Activated CD8-positive, alpha-beta memory T cell treated with anti-CD3 and anti-CD28 coated beads, Interleukin-2, amount 50 U/mL, for 1 hour (primary cell): ENCODE measurements at regions not wholly inside any gene's neighbourhood (a gene's known extent, or its start where the extent isn't known, plus 50 kb on each side); places are given as distances from the start of the nearest gene placed in this dataset.

Source experiments
- DNase-seq: peaks from one replicate; pipeline ENCODE4 v3.0.0-alpha.2; 2020; ENCODE audit errors: extremely low read depth

DNA sequence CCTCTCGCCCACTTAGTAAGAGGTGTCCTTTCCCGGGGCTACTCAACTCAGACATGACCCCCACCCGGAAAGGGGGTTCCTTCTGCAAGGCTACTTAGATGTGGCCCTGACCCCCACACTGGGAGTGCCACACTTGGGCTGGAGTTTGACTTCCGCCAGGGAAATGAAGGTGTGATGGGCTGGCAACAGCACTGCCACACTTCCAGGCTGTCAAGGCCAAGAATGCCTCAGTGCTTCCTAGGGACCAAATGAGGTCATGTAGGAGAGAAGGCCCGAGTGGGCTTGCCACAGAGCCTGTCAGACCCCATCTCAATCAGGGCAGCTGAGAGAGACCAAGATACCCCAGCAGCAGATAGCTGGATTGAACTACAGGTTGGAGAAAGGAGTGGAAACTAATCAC lies 55.5 kb downstream of the DRD1 start:
- DNase-seq, result no peak

DNA sequence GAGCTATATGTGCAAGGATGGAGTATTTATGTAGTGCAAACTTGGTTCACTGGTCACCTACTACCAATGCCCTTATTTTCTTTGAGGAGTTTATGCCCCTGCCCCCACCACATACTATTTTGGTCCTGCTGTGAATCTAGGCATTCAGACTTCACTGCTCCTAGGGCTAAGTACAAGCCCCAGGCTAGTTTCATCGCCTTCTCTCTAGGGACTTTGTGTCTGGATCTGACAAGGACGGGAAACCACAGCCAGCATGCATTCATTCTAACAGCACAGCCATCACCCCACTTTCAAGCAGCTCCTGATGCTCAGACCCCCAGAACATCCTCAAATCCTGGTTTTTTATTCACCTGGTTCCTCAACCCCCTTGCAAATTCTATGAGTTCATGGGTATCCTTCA lies 56.8 kb downstream of the DRD1 start:
- DNase-seq, result no peak

DNA sequence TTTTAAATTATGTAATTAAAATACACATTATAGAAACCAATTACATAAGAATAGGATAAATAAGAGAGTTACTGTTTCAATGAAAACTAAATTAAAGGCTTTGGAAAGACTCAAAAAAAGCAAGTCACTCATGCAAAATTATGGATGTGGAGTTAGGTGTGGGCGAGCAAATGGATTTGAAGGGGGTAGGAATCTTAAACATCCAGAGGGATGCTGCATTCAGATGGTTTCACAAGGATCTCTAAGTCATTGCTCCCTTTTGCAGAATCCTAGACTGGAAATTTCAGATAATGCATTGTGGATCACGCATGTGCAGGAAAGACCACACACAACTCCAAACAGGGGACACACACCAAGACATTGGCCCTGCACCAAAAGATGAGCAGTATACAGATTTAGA lies 57.5 kb downstream of the DRD1 start:
- DNase-seq, result no peak

DNA sequence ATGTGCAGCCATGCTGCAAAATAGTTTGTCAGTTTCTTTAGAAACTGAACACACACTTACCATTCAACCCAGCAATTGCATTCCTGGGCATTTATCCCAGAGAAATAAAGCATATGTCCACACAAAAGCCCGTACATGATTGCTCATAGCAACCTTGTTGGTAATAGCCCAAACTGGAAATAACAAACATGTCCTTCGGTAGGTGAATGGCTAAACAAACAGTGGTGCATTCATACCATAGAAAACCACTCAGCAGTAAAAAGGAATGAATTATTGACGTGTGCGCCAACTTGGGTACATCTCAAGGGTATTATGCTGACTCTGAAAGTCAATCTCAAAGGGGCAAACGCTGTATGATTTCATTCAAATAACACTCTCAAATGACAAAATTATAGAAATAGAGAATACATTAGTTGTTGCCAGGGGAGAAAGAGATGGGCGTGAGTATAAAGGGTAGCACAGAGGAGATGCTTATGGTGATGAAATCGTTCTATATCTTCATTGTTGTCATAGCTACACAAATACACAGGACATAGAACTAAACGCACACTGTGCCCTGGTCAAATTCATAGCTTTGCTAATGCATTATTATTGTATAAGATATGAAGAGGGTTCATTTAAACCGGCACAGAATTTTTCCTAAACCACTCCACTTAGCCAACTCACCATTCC lies 58.2 kb downstream of the DRD1 start:
- DNase-seq, result no peak

DNA sequence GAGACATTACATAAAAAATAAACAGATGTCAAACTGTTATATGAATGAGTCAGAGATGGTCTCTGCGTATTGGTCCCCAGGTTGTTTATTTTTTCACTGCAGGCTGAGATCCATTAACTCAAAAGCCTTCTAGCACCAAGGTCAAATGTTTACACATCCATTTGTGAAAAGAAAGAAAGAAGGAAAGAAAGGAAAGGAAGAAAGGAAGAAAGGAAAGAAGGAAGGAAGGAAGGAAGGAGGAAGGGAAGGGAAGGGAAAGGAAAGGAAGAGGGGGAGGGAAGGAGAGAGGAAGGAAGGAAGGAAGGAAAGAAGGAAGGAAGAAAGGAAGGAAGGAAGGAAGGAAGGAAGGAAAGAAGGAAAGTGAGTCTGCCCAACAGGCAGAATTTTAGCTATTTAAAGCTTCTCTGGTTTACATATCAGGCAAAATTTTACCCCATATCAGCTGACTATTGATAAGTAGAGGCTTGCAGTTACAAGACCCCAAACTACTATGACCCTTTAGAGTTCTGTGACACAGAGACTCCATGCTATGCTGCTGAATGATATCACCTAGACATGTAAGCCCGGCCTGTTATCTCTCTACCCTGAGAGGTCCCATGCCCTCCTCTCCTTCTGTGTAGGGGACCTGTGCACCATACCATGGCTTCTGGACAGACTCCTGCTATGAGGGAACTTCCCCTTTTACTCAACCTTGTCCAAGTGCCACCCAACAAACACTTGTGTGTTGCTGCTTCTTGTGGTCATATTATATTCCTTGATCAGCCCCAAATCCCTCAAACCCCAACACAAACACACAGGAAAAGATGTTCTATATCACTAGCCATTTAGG lies 59.0 kb downstream of the DRD1 start:
- DNase-seq, result no peak

DNA sequence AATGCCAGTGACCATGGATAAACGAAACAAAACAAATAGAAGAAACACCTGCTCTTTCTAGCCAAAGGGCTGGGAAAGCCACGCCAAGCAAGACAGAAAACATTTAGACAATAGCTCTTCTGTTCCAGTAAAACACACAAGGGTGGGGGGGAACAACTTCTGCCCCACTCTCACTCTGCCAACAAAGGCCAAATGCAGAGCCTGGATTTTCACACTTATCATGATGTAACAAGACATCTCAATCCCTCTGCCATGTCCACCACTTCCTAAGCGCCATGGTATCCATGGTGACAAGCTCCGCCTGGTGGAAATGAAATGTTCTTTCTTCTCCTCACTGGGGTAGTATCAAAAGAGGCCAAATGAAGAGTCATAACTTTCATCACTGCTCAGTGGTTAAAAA lies 60.6 kb downstream of the DRD1 start:
- no peak for DNase-seq

DNA sequence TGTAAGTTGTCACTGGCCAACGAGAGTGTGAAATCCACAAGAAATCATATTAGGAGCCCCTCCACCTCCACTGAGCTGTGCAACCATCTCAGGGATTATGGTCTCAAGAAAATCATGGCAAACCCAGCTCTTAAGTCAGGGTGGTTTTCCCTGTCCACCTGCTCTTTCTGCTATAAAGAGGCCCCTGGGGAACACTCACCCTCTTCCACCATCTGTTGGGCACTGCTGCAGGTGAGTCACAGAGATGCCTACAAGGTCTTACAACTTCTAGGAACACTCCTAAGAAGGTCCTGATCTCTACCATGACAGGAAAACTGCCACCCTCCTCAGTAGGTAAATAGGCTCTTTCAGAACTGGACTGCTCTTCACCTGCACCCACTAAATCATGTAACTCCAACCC lies 61.8 kb downstream of the DRD1 start:
- no peak for DNase-seq

DNA sequence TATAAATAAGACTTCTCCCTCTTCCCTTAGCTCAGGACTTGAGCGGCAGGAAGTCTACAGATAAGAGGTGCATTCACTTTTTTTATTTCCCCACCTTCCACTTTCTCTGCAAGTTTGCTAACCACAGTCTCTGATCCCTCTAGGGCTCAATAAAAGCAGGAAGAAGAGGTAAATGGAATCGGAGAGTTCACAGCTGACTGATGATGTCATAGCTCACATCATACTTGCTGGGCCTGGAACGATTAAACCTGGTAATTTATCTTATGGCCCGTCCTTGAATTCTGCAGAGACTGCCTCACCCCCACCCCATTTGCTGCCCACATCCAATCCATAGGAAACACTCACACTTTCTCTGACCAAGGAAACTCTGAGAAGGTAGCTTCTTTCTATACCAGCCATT lies 62.9 kb downstream of the DRD1 start:
- no peak for DNase-seq

DNA sequence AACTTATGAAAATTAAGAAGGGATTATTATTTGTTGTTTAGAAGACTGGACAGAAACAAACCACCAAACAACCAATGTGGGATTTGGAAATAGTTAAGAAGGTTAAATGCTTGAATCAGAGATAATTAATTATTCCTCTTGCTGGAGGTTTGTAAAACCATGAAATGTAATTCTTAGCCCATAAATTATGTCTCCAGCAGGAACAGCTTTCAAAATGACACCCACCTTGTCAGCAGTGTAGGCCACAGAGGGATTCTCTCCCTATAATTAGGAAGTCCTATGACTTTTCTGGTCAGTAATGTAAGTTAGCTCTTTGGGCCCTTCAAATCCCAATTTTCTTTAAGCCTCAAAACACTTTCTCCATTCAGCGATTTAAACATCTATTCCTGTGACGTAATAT lies 63.3 kb downstream of the DRD1 start:
- DNase-seq, result no peak

DNA sequence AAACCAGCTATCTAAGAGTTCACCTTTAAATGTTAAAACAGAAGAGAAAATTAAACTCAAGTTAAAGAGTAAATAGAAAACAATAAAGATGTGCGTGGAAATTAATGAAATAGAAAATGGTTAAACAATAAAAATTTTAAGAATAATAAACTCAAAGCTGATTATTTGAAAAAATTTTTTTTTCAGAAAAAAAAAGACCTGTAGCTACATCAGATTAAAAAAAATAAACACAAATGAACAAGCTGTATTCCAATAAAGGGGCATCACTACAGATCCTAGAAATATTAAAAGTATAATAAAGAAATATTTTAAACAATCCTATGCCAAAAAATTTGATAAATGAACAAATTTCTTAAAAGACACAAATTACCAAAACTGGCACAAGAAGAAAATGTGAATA lies 64.1 kb downstream of the DRD1 start:
- DNase-seq, result no peak

DNA sequence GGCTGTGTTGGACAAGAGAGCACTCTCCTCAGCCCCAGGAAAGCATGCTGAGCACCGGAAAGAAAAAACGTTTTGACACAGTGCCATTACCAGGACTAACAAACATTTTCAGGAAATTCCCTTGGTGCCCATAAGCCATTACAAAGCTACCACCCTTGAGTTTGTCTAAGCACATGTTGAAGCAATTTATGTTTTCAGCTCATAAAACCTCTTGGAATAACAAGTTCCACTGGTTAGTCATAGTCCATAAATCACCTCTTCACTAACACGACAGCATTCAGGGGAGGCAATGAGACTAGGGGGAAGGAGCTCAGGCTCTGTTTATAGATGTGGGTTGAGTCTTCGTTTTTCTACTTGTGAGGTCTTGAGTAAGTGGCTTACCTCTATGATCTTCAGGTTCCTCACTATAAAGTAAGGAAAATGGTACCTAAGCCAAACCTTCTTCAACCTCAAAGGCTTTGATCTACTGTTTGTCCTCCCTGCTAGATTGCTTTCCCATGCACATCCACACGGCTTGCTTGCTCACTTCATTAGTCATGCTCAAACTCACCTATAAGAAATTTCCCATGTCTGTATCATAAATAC lies 65.4 kb downstream of the DRD1 start:
- no peak for DNase-seq

DNA sequence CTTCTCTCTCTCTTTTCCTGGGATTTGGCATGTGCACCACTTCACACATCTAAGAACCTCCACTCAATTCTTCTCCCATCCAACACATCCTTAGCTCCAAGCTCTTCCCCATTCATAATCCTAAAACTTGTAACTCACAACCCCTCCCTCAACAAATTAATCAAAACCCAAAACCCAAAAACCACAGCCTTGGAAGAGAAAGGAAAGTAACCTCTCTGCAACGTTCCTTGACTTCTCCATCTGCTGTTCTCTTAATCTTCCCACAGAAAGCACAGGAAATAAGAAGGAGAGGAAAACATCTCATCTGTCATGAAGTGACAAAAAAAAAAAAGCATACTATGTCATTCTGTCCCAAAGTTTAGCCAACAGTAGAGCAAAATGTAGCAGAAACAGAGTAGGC lies 66.2 kb downstream of the DRD1 start:
- DNase-seq, result no peak

DNA sequence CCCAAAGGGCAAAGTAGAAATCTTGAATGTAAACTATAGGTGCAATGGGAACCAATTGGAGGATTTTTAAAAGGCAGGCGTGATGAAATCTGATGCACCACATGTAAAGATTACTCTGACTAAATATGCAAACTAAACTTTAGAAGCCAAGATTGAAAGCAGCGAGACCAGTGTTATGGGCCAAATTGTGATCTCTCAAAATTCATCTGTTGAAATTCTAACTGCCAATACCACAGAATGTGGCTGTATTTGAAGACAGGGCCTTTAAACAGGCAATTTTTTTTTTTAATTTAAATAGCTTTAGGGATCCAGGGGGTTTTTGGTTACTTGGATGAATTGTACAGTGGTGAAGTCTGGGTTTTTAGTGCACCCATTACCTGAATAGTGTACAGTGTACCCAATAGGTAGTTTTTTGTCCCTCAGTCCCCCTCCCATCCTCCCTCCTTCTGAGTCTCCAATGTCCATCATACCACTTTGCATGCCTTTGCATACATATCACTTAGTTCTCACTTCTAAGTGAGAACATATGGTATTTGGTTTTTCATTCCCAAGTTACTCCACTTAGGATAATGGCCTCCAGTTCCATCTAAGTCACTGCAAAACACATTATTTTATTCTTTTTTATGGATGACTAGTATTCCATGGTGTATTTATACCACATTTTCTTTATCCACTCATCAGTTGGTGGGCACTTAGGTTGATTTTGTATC lies 69.7 kb downstream of the DRD1 start:
- no peak for DNase-seq

DNA sequence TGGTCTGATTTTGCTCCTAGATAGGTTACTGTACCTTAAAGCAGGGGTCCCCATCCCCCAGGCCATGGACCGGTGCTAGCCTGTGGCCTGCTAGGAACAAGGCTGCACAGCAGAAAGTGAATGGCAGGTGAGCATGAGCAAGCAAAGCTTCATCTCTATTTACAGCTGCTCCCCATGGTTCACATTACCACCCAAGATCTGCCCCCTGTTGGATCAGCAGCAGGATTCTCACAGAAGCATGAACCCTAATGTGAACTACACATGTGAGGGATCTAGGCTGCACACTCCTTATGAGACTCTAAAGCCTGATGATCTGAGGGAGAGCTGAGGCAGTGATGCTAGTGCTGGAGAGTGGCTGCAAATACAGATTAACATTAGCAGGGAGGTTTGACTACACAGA lies 78.1 kb downstream of the DRD1 start:
- DNase-seq, result no peak

DNA sequence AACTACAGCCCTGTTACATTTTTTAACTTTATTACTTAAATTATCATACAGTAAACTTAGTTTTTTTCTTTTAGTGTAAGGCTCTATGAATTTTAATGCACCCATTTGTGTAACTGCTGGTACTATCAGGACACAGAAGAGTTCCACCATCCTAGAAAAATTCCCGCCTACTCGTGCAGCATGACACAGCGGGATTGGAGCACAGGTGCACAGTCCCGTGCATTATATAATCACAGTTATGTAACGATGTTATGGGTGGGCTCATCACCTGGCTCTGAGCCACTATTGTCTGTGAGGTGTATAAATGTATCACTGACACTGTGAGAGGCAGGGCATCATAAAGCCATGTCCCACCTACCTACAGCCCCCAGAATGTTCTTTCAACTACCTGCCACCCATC lies 80.7 kb downstream of the DRD1 start:
- no peak for DNase-seq

DNA sequence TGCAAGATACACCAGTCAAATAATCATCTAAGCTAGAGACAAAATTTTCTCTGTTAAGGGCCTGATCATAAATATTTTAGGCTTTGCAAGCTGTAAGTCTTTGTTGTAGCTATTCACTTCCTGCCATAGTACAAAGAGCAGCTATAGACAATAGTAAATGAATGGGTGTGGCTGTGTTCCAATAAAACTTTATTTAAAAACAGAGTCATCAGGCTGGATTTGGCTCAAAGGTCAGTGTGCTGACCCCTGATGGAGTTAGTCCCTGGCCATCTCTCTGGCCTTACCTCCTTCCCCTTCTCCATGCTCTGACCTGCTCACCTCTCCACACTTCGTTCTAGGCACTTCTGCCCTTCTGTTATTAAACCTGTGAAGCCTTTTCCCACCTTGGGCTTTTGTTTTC lies 86.0 kb downstream of the DRD1 start:
- no peak for DNase-seq

DNA sequence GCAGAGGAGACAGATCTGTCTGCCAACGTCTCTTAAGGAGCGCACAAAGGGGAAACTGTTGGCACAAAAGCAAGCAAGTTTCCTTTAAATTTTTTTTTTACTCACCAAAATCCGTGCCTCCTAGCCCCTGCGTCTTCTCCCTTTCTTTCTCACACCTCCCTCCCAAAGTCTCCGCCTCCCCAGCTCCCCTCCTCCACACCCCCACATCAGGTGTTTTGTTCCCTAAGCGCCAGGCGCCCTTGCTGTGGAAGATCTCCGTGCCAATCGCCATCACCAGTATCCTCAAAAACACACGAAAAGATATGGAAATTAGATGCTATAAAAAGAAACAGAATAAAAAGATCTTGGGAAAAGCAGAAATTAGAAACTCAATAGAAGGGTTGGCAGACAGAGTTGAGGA lies 87.6 kb downstream of the DRD1 start:
- DNase-seq, result no peak

DNA sequence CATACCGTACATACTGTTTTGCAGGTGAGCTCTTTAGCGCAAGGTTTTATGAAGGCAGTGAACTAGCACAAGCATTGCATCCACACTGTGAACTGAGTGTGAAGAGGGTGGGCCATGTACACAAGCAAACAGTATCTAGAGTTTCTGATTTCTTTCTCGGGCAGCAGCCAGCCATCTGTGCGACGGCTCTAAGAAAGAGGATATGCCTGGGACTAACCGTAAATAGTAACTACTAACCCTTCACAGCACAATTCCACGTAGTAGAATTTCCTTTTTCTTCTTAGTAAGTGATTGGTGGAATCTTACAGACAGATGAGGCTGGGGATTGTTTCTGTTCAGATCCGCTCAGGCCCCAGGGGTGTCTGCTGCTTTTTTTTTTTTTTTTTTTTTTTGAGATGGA lies 89.0 kb downstream of the DRD1 start:
- DNase-seq, result no peak

DNA sequence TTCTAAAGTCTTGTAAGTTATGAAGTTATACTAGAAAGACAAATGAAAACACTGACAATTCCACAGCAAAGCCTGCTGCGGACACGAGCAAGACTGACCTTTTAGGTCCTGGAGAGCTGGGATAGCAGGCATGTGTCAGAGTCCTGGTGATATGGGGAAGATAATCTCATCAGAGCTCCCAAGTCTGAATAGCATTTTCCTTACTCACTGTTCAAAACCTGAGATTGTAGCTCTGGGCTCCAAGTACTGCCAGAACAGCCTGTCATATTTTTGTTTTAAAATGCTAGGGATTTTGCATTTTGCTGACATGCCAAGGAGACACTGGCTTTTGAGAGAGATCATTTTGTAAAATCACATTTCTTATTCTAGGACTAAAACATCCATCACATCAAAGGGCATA lies 90.1 kb downstream of the DRD1 start:
- DNase-seq, result no peak

DNA sequence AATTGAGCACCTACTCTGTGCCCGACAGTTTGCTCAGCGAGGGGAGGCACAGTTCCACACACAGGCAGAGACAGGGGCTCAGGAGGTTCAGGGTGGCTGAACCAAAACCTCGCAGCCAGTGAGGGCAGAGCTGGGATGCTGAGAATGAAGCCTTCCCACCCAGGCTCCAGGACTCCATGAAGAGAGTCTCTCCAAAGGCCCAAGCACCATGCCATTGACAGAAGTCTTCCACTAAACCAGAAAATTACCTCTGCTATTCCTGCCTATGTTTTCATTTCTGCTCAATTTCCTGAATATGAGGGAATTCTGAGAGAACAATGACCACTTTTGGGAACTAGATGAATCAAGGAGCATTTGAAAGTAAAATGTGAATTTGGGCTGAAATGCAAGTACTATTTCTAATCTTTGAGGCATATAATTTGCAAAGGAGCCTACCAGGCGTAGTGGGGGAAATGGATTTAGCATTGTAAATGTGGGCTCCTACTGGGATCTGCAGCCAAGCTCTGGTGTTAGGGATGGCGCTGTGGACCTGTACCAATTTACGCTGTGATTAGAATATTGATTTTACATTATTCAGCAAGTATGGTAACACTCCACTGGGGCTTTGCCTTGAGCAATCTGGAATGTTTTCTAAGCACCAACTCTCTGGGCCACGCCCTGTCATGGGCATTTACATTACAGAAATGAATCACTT lies 91.9 kb downstream of the DRD1 start:
- DNase-seq, result no peak

DNA sequence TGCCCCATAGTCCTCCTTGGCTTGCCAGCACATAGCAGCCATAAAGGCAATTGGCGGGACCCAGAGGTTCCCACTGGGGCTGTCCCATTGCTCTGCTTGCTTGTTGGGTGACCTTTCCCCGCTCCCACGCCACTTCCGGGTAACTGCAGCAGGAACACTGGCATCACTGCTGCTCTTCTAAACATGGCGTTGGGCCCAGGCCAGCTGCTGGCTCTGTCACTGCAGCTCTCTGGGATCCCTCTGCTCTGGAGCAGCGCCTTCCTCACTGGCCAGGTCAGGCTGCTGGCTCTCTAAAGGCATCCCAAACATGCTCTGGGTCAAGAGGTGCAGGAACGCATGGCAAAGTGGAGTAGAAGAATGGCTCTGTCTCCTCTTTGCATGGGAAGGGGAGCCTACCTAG lies 92.9 kb downstream of the DRD1 start:
- no peak for DNase-seq

DNA sequence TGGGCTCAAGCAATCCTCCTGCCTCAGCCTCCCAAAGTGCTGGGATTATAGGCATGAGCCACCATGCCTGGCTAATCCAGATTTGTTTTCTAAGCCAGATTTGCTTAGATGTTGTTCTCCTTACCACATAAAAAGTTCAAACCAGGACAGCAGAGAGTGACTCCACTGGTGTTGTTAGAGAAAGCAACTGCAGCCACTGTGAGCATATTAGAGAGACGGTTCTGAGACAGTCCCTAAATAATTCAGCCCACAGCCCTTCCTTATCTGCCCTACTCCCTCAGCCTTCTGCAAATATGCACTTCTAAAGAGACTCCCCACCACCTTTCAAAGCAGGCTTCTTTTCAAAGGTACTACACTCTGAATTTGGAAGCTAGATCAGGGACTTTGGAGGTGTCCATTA lies 96.1 kb downstream of the DRD1 start:
- no peak for DNase-seq
